ENCODE measurements at regions not wholly inside any gene's neighbourhood (a gene's known extent, or its start where the extent isn't known, plus 50 kb on each side); places are given as distances from the start of the nearest gene placed in this dataset.

DNA sequence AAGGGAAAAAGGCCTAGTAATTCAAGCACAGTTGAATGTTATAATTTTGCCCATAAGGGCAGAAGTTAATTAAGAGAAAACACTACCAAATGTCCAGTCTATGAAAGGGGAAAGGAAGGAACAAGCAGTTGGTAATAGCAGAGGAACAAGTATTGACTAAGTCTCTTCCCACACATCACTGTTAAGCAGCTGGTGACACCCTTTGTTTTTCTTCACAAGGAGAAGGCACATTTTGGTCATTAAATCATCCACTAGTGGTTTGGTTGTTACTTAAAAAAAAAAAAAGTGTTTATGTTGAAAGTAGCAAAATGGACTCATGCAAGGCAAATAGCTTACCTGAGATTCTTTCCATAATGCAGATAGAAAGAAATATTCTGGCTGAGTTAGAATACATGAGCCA is 321.4 kb upstream of the NECTIN3 start:
- intact Hi-C loops (cut with DNase I): no loop called here
- H3K4me3 ChIP-seq: no peak overlapping the region

DNA sequence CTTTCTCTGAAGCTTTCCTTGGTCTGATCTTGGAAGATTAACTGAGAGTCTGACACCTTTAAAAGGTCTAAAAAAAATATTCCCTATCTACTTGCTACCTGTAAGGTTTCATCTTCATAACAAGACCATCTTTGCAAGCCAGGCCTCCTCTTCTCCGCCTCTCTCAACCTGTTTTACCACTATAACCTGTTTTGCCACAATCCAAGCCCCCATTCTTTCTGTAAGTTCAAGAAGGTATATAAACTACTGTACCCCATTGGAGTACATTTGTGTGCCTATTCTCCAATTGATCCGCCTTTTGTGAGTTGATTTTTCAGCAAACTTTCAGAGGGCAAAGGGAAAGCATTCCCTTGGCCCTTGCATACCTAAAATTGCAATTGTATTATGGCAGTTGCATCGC is 319.3 kb upstream of the NECTIN3 start:
- Histone ChIP-seq H3K27me3 (no peaks in the 10 kb centered on the region), H3K4me1 (no peaks in the 10 kb centered on the region), H3K36me3 (no peaks in the 10 kb centered on the region), H3K4me3 (no peak overlapping the region), H3K27ac (no peak overlapping the region), H3K9me3 (no peaks in the 10 kb centered on the region)
- TF ChIP-seq, protein P1, sequence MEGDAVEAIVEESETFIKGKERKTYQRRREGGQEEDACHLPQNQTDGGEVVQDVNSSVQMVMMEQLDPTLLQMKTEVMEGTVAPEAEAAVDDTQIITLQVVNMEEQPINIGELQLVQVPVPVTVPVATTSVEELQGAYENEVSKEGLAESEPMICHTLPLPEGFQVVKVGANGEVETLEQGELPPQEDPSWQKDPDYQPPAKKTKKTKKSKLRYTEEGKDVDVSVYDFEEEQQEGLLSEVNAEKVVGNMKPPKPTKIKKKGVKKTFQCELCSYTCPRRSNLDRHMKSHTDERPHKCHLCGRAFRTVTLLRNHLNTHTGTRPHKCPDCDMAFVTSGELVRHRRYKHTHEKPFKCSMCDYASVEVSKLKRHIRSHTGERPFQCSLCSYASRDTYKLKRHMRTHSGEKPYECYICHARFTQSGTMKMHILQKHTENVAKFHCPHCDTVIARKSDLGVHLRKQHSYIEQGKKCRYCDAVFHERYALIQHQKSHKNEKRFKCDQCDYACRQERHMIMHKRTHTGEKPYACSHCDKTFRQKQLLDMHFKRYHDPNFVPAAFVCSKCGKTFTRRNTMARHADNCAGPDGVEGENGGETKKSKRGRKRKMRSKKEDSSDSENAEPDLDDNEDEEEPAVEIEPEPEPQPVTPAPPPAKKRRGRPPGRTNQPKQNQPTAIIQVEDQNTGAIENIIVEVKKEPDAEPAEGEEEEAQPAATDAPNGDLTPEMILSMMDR (IDR thresholded peaks at IDR 0.05): no peak
- no peak for DNase-seq
- no peak for ATAC-seq
- intact Hi-C loops (cut with DNase I): no loop called here

More for the DNA sequence above, 321.4 kb upstream of the NECTIN3 start:
- Histone ChIP-seq H3K36me3 (no peaks in the 10 kb centered on the region), H3K27ac (no peak overlapping the region), H3K9me3 (no peaks in the 10 kb centered on the region), H3K4me1 (no peaks in the 10 kb centered on the region), H3K27me3 (no peaks in the 10 kb centered on the region)
- no peak for ATAC-seq
- DNase-seq: no peak
- TF ChIP-seq, protein P1 (IDR thresholded peaks at IDR 0.05): no peak

DNA sequence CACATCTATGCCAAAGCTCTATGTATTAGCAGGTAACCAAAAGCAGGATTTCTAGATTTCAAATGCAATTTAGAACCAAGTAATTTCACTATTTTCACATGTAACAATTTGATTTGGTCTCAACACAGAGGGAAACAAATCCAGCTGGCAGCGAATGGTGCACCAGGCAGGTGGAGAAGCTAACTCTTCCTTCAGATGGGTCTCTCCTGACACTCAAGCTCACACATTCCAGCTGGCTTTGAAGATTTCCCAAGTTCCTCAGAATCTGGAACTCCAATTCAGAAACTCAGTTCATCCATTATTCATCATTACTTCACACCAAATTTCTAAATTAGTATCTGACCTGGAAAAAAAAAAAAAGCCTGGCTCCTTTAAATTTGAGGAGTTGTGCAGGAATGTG is 318.1 kb upstream of the NECTIN3 start:
- no peaks in the 10 kb centered on the region for H3K9me3 ChIP-seq
- no peak for DNase-seq
- TF ChIP-seq, protein P1 (IDR thresholded peaks at IDR 0.05): no peak
- no peak overlapping the region for H3K27ac ChIP-seq
- ATAC-seq: no peak
- intact Hi-C loops (cut with DNase I): no loop called here
- H3K4me3 ChIP-seq: no peak overlapping the region
- no peaks in the 10 kb centered on the region for H3K4me1 ChIP-seq
- H3K36me3 ChIP-seq: no peaks in the 10 kb centered on the region
- H3K27me3 ChIP-seq: no peaks in the 10 kb centered on the region

DNA sequence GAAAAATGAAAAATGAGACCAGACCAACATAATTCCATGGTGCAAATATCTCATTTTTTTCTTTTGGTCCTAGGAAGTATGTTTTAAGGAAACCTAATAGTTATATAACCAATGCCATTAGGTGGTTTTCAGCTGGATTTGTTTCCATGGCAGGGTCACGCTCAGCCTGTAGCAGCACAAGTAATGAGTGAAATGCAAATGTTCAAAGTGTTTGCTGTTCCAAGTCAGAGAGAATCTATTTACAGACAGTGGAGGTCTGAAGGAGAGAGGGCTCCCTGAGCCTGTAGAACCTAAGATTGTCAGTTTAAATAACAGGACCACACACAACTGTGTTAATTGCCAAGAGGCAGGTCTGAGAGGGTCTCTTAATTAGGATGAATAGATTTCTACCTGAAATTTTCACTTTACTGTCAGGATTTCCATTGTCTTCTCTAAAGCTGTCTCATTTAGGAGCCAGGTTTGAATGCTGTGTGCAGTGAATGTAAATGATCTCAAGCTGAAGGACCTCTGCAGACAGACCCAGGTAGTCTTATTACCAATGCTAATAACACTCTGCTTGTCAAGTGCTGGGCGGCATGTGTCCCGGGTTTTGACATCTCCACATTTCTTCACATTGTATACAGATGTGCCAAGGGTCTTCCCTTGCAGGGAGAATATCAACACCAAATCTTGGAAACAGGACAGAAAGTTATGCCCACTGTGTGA is 317.3 kb upstream of the NECTIN3 start:
- DNase-seq (no peak), ATAC-seq (no peak)
- Histone ChIP-seq H3K4me1 (no peaks in the 10 kb centered on the region), H3K27me3 (no peaks in the 10 kb centered on the region), H3K9me3 (no peaks in the 10 kb centered on the region), H3K27ac (no peak overlapping the region), H3K4me3 (no peak overlapping the region), H3K36me3 (no peaks in the 10 kb centered on the region)
- TF ChIP-seq, protein P1 (IDR thresholded peaks at IDR 0.05): no peak
- intact Hi-C loops (cut with DNase I): no loop called here

DNA sequence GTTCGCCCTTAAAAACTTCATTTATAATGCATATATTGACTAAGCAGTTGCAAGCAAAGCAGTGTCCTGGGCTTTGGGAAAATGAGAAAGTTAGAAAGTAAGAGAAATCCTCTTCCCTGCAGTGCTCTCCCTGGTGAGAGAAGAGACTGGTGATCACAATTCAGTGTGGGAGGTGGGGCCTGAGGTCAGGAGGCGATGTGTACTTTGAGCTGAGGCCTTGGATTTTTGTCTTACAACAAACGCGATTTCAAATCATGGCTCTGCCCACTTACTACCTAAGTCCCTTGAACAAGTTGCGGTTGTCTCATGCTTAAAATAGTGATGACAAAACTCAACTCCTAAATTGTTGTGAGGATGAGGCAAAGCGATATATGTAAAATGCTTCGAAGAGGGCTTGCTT is 316.3 kb upstream of the NECTIN3 start:
- ATAC-seq (no peak), DNase-seq (no peak)
- Histone ChIP-seq H3K27me3 (no peaks in the 10 kb centered on the region), H3K9me3 (no peaks in the 10 kb centered on the region), H3K36me3 (no peaks in the 10 kb centered on the region), H3K4me3 (no peak overlapping the region), H3K27ac (no peak overlapping the region), H3K4me1 (no peaks in the 10 kb centered on the region)
- intact Hi-C loops (cut with DNase I): no loop called here
- TF ChIP-seq, protein P1 (IDR thresholded peaks at IDR 0.05): no peak

DNA sequence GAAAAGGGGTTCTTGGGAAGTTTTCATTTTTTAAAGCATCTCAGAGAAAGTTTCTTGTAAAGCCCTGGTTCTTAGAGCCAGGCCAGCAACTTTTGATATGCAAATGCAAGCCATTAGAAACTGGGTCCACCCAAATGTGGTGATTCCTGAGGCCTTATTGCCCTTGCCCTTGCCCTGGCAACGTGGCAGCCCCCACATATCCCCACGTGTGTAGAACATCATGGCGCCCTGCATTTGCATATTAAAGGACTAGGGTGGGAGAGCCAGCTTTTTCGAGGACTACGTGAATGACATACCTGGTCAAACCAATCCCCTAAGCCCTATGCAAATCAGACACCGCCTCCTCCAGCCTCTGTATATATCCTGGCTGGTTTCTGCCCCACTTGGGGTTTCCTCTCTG is 314.9 kb upstream of the NECTIN3 start:
- Histone ChIP-seq H3K9me3 (no peaks in the 10 kb centered on the region), H3K4me1 (no peaks in the 10 kb centered on the region), H3K36me3 (no peaks in the 10 kb centered on the region), H3K4me3 (no peak overlapping the region), H3K27ac (no peak overlapping the region), H3K27me3 (no peaks in the 10 kb centered on the region)
- intact Hi-C loops (cut with DNase I): no loop called here
- TF ChIP-seq, protein P1 (IDR thresholded peaks at IDR 0.05): no peak
- no peak for DNase-seq
- ATAC-seq: no peak

Measured in upper lobe of right lung (tissue), 1 donor.